ENCODE measurements at regions not wholly inside any gene's neighbourhood (a gene's known extent, or its start where the extent isn't known, plus 50 kb on each side); places are given as distances from the start of the nearest gene placed in this dataset.

DNA sequence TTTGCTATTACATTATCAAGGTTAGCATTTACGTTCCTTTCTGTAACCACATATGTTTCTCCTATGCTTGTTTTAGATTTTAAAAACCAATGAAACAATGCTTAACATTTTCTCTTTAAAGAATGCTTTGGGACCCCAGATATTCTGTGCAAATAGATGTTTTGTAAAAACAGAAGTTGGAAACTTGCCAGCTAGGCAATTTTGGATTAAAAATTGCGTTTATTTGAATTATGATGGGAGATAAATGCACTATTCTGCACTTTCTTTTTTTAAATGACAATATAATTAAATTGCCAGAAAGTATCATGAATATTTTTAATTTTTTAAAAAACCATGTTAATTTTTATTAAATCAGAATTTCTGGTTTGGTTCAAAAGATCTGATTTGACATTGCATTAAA lies 81.6 kb downstream of the MACIR start:
- no peak for DNase-seq

DNA sequence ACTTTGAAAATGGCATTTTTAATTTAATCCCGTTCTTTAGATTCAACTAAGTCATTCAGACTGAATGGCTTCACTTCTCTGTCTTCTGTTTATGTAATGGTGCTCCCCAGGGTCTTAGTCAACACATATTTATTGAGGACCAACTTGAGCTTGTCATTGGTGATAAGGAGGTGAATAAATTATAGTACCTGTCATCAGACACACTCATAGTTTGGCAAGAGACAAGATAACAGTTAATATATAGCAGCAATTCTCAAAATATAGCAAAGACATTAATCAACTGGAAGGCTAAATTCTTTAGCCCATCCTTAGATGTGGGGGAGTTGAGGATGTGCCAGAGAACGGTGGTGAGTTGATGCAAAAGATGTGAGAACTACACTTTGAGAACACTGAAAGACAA lies 78.4 kb downstream of the MACIR start:
- no peak for DNase-seq

DNA sequence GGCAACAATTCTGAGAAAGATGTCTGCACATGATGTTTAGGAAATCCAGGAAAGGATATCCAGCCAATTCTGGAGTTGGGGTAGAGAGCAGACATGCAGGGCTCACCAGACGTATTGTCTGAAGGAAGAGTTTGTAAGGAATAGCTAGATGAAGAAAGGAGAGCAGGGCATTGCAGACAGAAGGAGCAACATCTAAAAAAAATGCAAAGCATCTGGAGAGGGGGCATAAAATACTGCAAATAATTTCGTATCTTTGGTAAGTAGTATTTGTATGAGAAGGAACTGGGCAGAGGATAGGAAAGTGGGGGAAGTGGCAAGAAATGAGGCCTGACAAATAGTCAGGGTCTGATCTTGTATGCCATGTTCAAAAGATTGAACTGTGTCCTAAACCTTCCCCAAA lies 74.8 kb downstream of the MACIR start:
- DNase-seq: no peak

DNA sequence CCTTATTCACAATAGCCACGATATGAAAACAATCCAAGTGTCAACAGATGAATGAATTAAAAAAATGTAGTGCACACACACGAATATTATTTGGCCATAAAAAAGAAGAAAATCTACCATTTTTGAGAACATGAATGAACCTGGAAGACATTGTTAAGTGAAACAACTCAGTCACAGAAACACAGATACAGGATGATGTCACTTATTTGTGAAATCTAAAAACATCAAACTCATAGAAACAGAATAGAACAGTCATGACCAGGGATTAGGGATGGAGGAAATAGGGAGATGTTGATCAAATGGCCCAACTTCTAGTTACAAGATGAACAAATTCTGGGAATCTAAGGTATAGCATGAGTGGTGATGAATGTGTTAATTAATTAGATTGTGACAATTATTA lies 72.3 kb downstream of the MACIR start:
- DNase-seq: no peak
